H9 (cell line): ENCODE measurements at regions not wholly inside any gene's neighbourhood (a gene's known extent, or its start where the extent isn't known, plus 50 kb on each side); places are given as distances from the start of the nearest gene placed in this dataset.

Experiments used
- DNase-seq: peaks from one replicate; pipeline ENCODE4 v3.0.0-alpha.2; 2017
- H2AFZ ChIP-seq: one replicate; pipeline ENCODE4 v1.6.1; 2013; ENCODE audit warnings: mild to moderate bottlenecking, low read length, control low read depth, moderate library complexity
- H2AK5ac ChIP-seq: 2 replicates; pipeline ENCODE4 v1.6.1; 2013; ENCODE audit warnings: low read length, control low read depth, mixed read lengths; ENCODE audit not compliant: insufficient read length
- H2BK120ac ChIP-seq: one replicate; pipeline ENCODE4 v1.6.1; 2013; ENCODE audit warnings: low read depth, mild to moderate bottlenecking, low read length, control low read depth, inconsistent platforms; ENCODE audit not compliant: poor library complexity, severe bottlenecking
- H2BK12ac ChIP-seq: 2 replicates; pipeline ENCODE4 v1.6.1; 2013; ENCODE audit warnings: low read length, control low read depth, mixed read lengths, low read depth; ENCODE audit not compliant: insufficient read length
- H2BK15ac ChIP-seq: 2 replicates; pipeline ENCODE4 v1.6.1; 2013; ENCODE audit warnings: low read depth, low read length, control low read depth
- H2BK20ac ChIP-seq: one replicate; pipeline ENCODE4 v1.6.1; 2013; ENCODE audit warnings: low read depth, mild to moderate bottlenecking, low read length, control low read depth, inconsistent platforms; ENCODE audit not compliant: poor library complexity, severe bottlenecking
- H2BK5ac ChIP-seq: 2 replicates; pipeline ENCODE4 v1.6.1; 2013; ENCODE audit warnings: low read length, control low read depth, mixed read lengths; ENCODE audit not compliant: insufficient read length
- H3K14ac ChIP-seq: 2 replicates; pipeline ENCODE4 v1.6.1; 2013; ENCODE audit warnings: low read length, control low read depth; ENCODE audit not compliant: insufficient read depth
- H3K18ac ChIP-seq: 2 replicates; pipeline ENCODE4 v1.6.1; 2013; ENCODE audit warnings: low read depth, mild to moderate bottlenecking, mixed read lengths, low read length, control low read depth; ENCODE audit not compliant: insufficient read length
- H3K23ac ChIP-seq: 2 replicates; pipeline ENCODE4 v1.6.1; 2013; ENCODE audit warnings: low read length, control low read depth, mixed read lengths, low read depth; ENCODE audit not compliant: insufficient read length
- H3K23me2 ChIP-seq: 2 replicates; pipeline ENCODE4 v1.6.1; 2013; ENCODE audit warnings: low read depth, mild to moderate bottlenecking, mixed read lengths, low read length, control low read depth; ENCODE audit not compliant: insufficient read length, poor library complexity, severe bottlenecking
- H3K27ac ChIP-seq: 2 replicates; pipeline ENCODE4 v1.5.1; 2013; ENCODE audit warnings: low read length, control low read depth, mixed read lengths, low read depth; ENCODE audit not compliant: insufficient read length
- H3K27me3 ChIP-seq: 2 replicates; pipeline ENCODE4 v1.6.1; 2013; ENCODE audit warnings: low read length, control low read depth, inconsistent platforms; ENCODE audit not compliant: insufficient read depth
- H3K4ac ChIP-seq: 2 replicates; pipeline ENCODE4 v1.6.1; 2013; ENCODE audit warnings: low read depth, mild to moderate bottlenecking, control low read depth, inconsistent platforms, low read length, moderate library complexity
- H3K4me1 ChIP-seq: 2 replicates; pipeline ENCODE4 v1.6.1; 2013; ENCODE audit warnings: low read length, control low read depth, inconsistent platforms; ENCODE audit not compliant: insufficient read depth
- H3K4me2 ChIP-seq: 2 replicates; pipeline ENCODE4 v1.6.1; 2013; ENCODE audit warnings: low read length, control low read depth, mixed read lengths; ENCODE audit not compliant: insufficient read length, insufficient read depth
- H3K56ac ChIP-seq: 2 replicates; pipeline ENCODE4 v1.6.1; 2013; ENCODE audit warnings: low read depth, mild to moderate bottlenecking, mixed read lengths, low read length, control low read depth; ENCODE audit not compliant: insufficient read length
- H3K79me1 ChIP-seq: 2 replicates; pipeline ENCODE4 v1.6.1; 2013; ENCODE audit warnings: low read depth, mild to moderate bottlenecking, moderate library complexity, low read length, control low read depth, inconsistent platforms; ENCODE audit not compliant: insufficient read depth, poor library complexity, severe bottlenecking
- H3K79me2 ChIP-seq: 2 replicates; pipeline ENCODE4 v1.6.1; 2013; ENCODE audit warnings: low read length, control low read depth, inconsistent platforms; ENCODE audit not compliant: insufficient read depth
- H3K9ac ChIP-seq: 2 replicates; pipeline ENCODE4 v1.6.1; 2013; ENCODE audit warnings: low read length, control low read depth, mixed read lengths; ENCODE audit not compliant: insufficient read length; ENCODE audit errors: extremely low read depth
- H3K9me3 ChIP-seq: one replicate; pipeline ENCODE4 v1.6.1; 2013; ENCODE audit warnings: low read depth, low read length, inconsistent platforms; ENCODE audit not compliant: control insufficient read depth
- H3T11ph ChIP-seq: one replicate; pipeline ENCODE4 v1.6.1; 2013; ENCODE audit warnings: mild to moderate bottlenecking, low read length, control low read depth, inconsistent platforms
- H4K20me1 ChIP-seq: one replicate; pipeline ENCODE4 v1.6.1; 2013; ENCODE audit not compliant: control insufficient read depth, insufficient read length, insufficient read depth
- H4K5ac ChIP-seq: 2 replicates; pipeline ENCODE4 v1.6.1; 2013; ENCODE audit warnings: low read depth, mild to moderate bottlenecking, mixed read lengths, low read length, control low read depth; ENCODE audit not compliant: insufficient read length
- H4K8ac ChIP-seq: replicated peaks from 2 replicates; pipeline ENCODE4 v1.6.1; 2013; ENCODE audit warnings: low read length, control low read depth, mixed read lengths, low read depth; ENCODE audit not compliant: insufficient read length
- H4K91ac ChIP-seq: 2 replicates; pipeline ENCODE4 v1.6.1; 2013; ENCODE audit warnings: low read depth, mild to moderate bottlenecking, moderate library complexity, mixed read lengths, low read length, control low read depth; ENCODE audit not compliant: insufficient read length
- H3K27ac Mint-ChIP-seq, 3 experiments: 2 replicates in 2 of 3; 3 replicates in 1 of 3; pipeline ENCODE4 v1.8.0; 2020 to 2021; ENCODE audit warnings: mixed read lengths in 3 of 3, mild to moderate bottlenecking in 1 of 3, moderate library complexity in 1 of 3
- H3K27me3 Mint-ChIP-seq: 2 replicates; pipeline ENCODE4 v1.8.0; 2021; ENCODE audit warnings: low read depth, mild to moderate bottlenecking, moderate library complexity, mixed read lengths
- H3K36me3 Mint-ChIP-seq, 3 experiments: 2 replicates in 2 of 3; 3 replicates in 1 of 3; pipeline ENCODE4 v1.8.0; 2020 to 2021; ENCODE audit warnings: low read depth in 3 of 3, mixed read lengths in 3 of 3; ENCODE audit not compliant: insufficient read depth in 1 of 3
- H3K4me1 Mint-ChIP-seq, 2 experiments: 2 replicates each; pipeline ENCODE4 v1.8.0; 2020; ENCODE audit warnings: mixed read lengths in 2 of 2
- H3K4me3 Mint-ChIP-seq, 2 experiments: 2 replicates in 1 of 2; 3 replicates in 1 of 2; pipeline ENCODE4 v1.8.0; 2020 to 2021; ENCODE audit warnings: mild to moderate bottlenecking in 2 of 2, mixed read lengths in 2 of 2, moderate library complexity in 1 of 2
- H3K9me3 Mint-ChIP-seq, 2 experiments: 2 replicates in 1 of 2; 3 replicates in 1 of 2; pipeline ENCODE4 v1.8.0; 2020; ENCODE audit warnings: mild to moderate bottlenecking in 2 of 2, mixed read lengths in 2 of 2, moderate library complexity in 1 of 2
- CTCF ChIP-seq: fragments of 200-600 bp; sonication (generic); conservative IDR thresholded peaks from 3 replicates; pipeline ENCODE4 v1.8.0; 2021; ENCODE audit warnings: antibody characterized with exemption, mild to moderate bottlenecking
- WGBS: extraction: QIAGEN DNeasy Blood & Tissue Kit; methylation state at CpG from one replicate; pipeline ENCODE4 v1.1.7; 2013; ENCODE audit warnings: missing lambda C conversion rate, low lambda C conversion rate, mixed read lengths; ENCODE audit not compliant: insufficient read length; ENCODE audit errors: extremely low coverage; 5-methylcytosine and 5-hydroxymethylcytosine counted together

- Histone ChIP-seq H3K23me2 (no peaks in the 10 kb centered on the region), H3K4me1 (peaks cover 8% of the 10 kb centered on the region; the same call in 1 of the 2 replicates), H3K79me2 (no peaks in the 10 kb centered on the region), H3K56ac (no peak overlapping the region), H2BK120ac (no peak overlapping the region), H4K5ac (no peak overlapping the region), H4K91ac (no peak overlapping the region), H3K9ac (no peak overlapping the region), H3K14ac (no peak overlapping the region), H3K27me3 (no peaks in the 10 kb centered on the region), H3K23ac (no peak overlapping the region), H3K27ac (no peak overlapping the region), H2BK20ac (no peak overlapping the region), H2BK15ac (no peak overlapping the region), H3K79me1 (no peaks in the 10 kb centered on the region), H3K18ac (no peak overlapping the region), H3K4me2 (no peak overlapping the region), H3T11ph (no peak overlapping the region), H3K4ac (no peak overlapping the region), H2BK5ac (no peak overlapping the region), H4K8ac (no peak overlapping the region), H2AFZ (no peak overlapping the region), H2AK5ac (no peak overlapping the region), H2BK12ac (no peak overlapping the region), H4K20me1 (no peaks in the 10 kb centered on the region), H3K9me3 (no peaks in the 10 kb centered on the region)
- H3K36me3 Mint-ChIP-seq: no peaks in the 10 kb centered on the region; a peak in 1 of 7 replicates
- no peak overlapping the region for H3K27ac Mint-ChIP-seq
- H3K4me1 Mint-ChIP-seq: peaks cover 27 to 32% of the 10 kb centered on the region in 2 experiments
- no peak for DNase-seq
- H3K4me3 Mint-ChIP-seq: no peak overlapping the region
- WGBS: no CpG with 5 or more reads among the region's 7 CpGs
- peaks cover 1% of the 10 kb centered on the region; the same call in 1 of the 2 replicates for H3K27me3 Mint-ChIP-seq
- TF ChIP-seq CTCF: no peak
- H3K9me3 Mint-ChIP-seq: no peaks in the 10 kb centered on the region
These were observed 82.5 kb upstream of the MYO3A start for GRCh38 chr10:25851548-25851947.
